HCT116 (cell line): ENCODE measurements at regions not wholly inside any gene's neighbourhood (a gene's known extent, or its start where the extent isn't known, plus 50 kb on each side); places are given as distances from the start of the nearest gene placed in this dataset.

Experiments
- ATAC-seq: fragments of 200-7000 bp; cut with Tn5 transposase; 2 replicates; pipeline ENCODE4 v1.9.1; 2020; ENCODE audit warnings: mild to moderate bottlenecking, moderate library complexity
- BruUV-seq: library from RNA; stranded (reverse); fragments of 400-500 nt; replicated peaks from 2 replicates; lab custom pipeline; 2021; lab: Mats Ljungman, UMichigan
- CTCF ChIA-PET: fragments of 300-600 bp; sonication (Branson Sonifier 250); formaldehyde crosslinking; loops from one replicate; lab custom pipeline; 2021; ENCODE audit warnings: antibody characterized with exemption; lab: Charles Lee
- POLR2A ChIA-PET: fragments of 300-600, 350-600 bp; sonication (Branson Sonifier 250); formaldehyde crosslinking; loops from one replicate; lab custom pipeline; 2021; ENCODE audit warnings: antibody characterized with exemption; lab: Charles Lee
- RAD21 ChIA-PET, 2 experiments: fragments of 300-600 bp; sonication (Branson Sonifier 250); formaldehyde crosslinking; loops; one replicate each; lab custom pipeline; 2023; ENCODE audit warnings: low total read pairs in 2 of 2; ENCODE audit not compliant: uncharacterized antibody in 2 of 2, unreplicated experiment in 2 of 2, low non-redundant PET in 1 of 2; lab: Charles Lee
- DNase-seq: peaks from one replicate; pipeline ENCODE4 v3.0.0-alpha.2; 2010; ENCODE audit warnings: low read depth, low spot score
- H2AFZ ChIP-seq: fragments of 200-600 bp; shearing (Covaris generic), sonication (generic); 2 replicates; pipeline ENCODE4 v1.6.1; 2017; ENCODE audit warnings: low read depth, mixed run types, mixed read lengths, antibody characterized with exemption, low read length; ENCODE audit not compliant: poor library complexity, severe bottlenecking
- H3K27ac ChIP-seq: 2 replicates; pipeline ENCODE4 v1.5.1; 2012; ENCODE audit warnings: low read depth, low read length
- H3K27me3 ChIP-seq: fragments of 200-600 bp; sonication (generic); 2 replicates; pipeline ENCODE4 v1.6.1; 2016; ENCODE audit warnings: mixed run types, low read length, mixed read lengths; ENCODE audit not compliant: insufficient read depth
- H3K36me3 ChIP-seq, 2 experiments: fragments of 200-500 bp in 1 of 2; fragments of 200-600 bp in 1 of 2; sonication (Bioruptor generic) in 1 of 2; sonication (generic) in 1 of 2; 2 replicates each; pipeline versions ENCODE4 v1.5.1 to v1.6.1; 2014 to 2016; ENCODE audit warnings: low read length in 2 of 2, inconsistent platforms in 1 of 2, mixed read lengths in 1 of 2, mixed run types in 1 of 2; ENCODE audit not compliant: insufficient read depth in 2 of 2, control insufficient read depth in 1 of 2
- H3K4me1 ChIP-seq, 2 experiments: fragments of 200-600 bp in 1 of 2; sonication (generic) in 1 of 2; 2 replicates each; pipeline versions ENCODE4 v1.5.1 to v1.6.1; 2012 to 2017; ENCODE audit warnings: low read length in 2 of 2, inconsistent platforms in 1 of 2, mild to moderate bottlenecking in 1 of 2, mixed read lengths in 1 of 2, mixed run types in 1 of 2, moderate library complexity in 1 of 2; ENCODE audit not compliant: insufficient read depth in 2 of 2, control insufficient read depth in 1 of 2
- H3K4me2 ChIP-seq: fragments of 200-600 bp; sonication (generic); 2 replicates; pipeline ENCODE4 v1.6.1; 2017; ENCODE audit warnings: mixed run types, low read length, mixed read lengths
- H3K4me3 ChIP-seq, 2 experiments: fragments of 200-600 bp in 1 of 2; sonication (generic) in 1 of 2; replicated peaks in 1 of 2; 2 replicates each; pipeline ENCODE4 v1.5.1; 2011 to 2016; ENCODE audit warnings: low read length in 2 of 2, control low read depth in 1 of 2, low read depth in 1 of 2, mild to moderate bottlenecking in 1 of 2, mixed read lengths in 1 of 2, mixed run types in 1 of 2
- H3K79me2 ChIP-seq: fragments of 200-600 bp; sonication (generic); 2 replicates; pipeline ENCODE4 v1.6.1; 2017; ENCODE audit warnings: mild to moderate bottlenecking, mixed run types, low read length, moderate library complexity, mixed read lengths; ENCODE audit not compliant: insufficient read depth
- H3K9ac ChIP-seq: fragments of 200-600 bp; sonication (generic); 2 replicates; pipeline ENCODE4 v1.6.1; 2016; ENCODE audit warnings: low read length, mixed read lengths
- H3K9me2 ChIP-seq: fragments of 200-600 bp; sonication (generic), shearing (Covaris generic); 2 replicates; pipeline ENCODE4 v1.6.1; 2017; ENCODE audit warnings: mixed run types, mild to moderate bottlenecking, moderate library complexity; ENCODE audit not compliant: insufficient read depth
- H3K9me3 ChIP-seq, 2 experiments: fragments of 200-500 bp in 1 of 2; fragments of 200-600 bp in 1 of 2; sonication (Bioruptor generic) in 1 of 2; sonication (generic) in 1 of 2; 2 replicates each; pipeline ENCODE4 v1.6.1; 2014 to 2017; ENCODE audit warnings: low read length in 2 of 2, mixed read lengths in 2 of 2, inconsistent platforms in 1 of 2, low read depth in 1 of 2, mild to moderate bottlenecking in 1 of 2, mixed run types in 1 of 2, moderate library complexity in 1 of 2; ENCODE audit not compliant: control insufficient read depth in 1 of 2, insufficient read depth in 1 of 2
- H4K20me1 ChIP-seq: fragments of 200-600 bp; sonication (generic), shearing (Covaris generic); 2 replicates; pipeline ENCODE4 v1.6.1; 2017; ENCODE audit warnings: mixed run types, mild to moderate bottlenecking, moderate library complexity; ENCODE audit not compliant: insufficient read depth
- CEBPB ChIP-seq: IDR thresholded peaks from 2 replicates; pipeline ENCODE4 v1.6.1; 2012; ENCODE audit warnings: low read depth
- ELF1 ChIP-seq: IDR thresholded peaks from 2 replicates; pipeline ENCODE4 v1.6.1; 2012; ENCODE audit warnings: low read depth, borderline replicate concordance
- EZH2phosphoT487 ChIP-seq: fragments of 200-600 bp; IDR thresholded peaks from 2 replicates; pipeline ENCODE4 v1.6.1; 2018; ENCODE audit warnings: antibody characterized with exemption, borderline replicate concordance
- JUND ChIP-seq: IDR thresholded peaks from 2 replicates; pipeline ENCODE4 v1.6.1; 2012
- TCF7L2 ChIP-seq: IDR thresholded peaks from 2 replicates; pipeline ENCODE4 v1.7.0; 2011; ENCODE audit warnings: borderline replicate concordance, inconsistent platforms; ENCODE audit not compliant: insufficient read depth, insufficient read length; ENCODE audit errors: extremely low read depth
- intact Hi-C: fragments of 100-400 bp; cut with micrococcal nuclease; formaldehyde crosslinking; loops from 2 replicates; pipeline ENCODE4 v1.10.0; 2022

DNA sequence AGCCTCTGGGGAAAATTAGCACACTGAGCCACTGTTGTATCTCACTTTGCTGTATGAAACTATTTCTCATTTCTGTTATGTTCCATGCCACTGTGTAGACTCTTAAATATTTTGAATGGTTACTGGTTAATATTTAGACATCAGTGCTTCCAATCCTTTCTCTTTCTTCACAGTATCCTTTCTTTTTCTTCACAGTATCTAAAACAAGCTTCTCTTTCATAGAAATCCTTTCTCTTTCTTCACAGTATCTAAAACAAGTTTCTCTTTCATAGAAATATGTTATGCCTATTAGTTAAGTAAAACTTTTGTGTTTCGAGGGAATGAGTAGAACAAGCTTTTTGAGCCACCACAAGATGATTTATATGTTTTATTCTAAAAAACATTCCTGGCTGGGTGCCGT, 326.8 kb upstream of the KLF12 start:
- ChIA-PET POLR2A (no interaction called here), CTCF (no interaction called here), RAD21 (no interaction called here)
- Histone ChIP-seq H3K36me3 (no peaks in the 10 kb centered on the region), H3K9ac (no peak overlapping the region), H3K4me2 (no peak overlapping the region), H3K27ac (no peak overlapping the region), H3K27me3 (no peaks in the 10 kb centered on the region), H3K4me1 (no peaks in the 10 kb centered on the region), H3K9me3 (no peaks in the 10 kb centered on the region), H3K4me3 (no peak overlapping the region), H3K9me2 (no peaks in the 10 kb centered on the region), H2AFZ (no peak overlapping the region), H4K20me1 (no peaks in the 10 kb centered on the region), H3K79me2 (no peaks in the 10 kb centered on the region)
- DNase-seq (no peak), ATAC-seq (no peak)
- no peak for TF ChIP-seq EZH2phosphoT487
- intact Hi-C loops, result no loop called here
- no TSS peak for BruUV-seq

DNA sequence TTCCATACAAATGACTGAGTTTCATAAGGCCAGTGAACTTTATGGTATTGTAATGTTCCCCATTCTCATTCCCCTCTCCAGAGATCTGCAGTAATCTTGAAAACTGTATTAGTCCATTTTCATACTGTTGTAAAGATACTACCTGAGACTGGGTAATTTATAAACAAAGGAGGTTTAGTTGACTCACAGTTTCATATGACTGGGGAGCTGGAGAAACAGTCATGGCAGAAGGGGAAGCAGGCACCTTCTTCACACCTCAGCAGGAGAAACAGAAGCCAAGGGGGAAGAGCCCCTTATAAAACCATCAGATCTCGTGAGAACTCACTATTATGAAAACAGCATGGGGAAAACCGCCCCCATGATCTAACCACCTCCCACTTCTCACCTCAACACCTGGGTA, 318.7 kb upstream of the KLF12 start:
- no peaks in the 10 kb centered on the region for H3K79me2 ChIP-seq
- DNase-seq (no peak), ATAC-seq (no peak)
- RAD21 ChIA-PET, result no interaction called here
- no peaks in the 10 kb centered on the region for H3K9me2 ChIP-seq
- intact Hi-C loops, result no loop called here
- H3K36me3 ChIP-seq, result no peaks in the 10 kb centered on the region
- H3K4me2 ChIP-seq, result no peak overlapping the region
- no peaks in the 10 kb centered on the region for H4K20me1 ChIP-seq
- no peak overlapping the region for H3K4me3 ChIP-seq
- no peaks in the 10 kb centered on the region for H3K27me3 ChIP-seq
- BruUV-seq, result no TSS peak
- TF ChIP-seq CEBPB (no peak), ELF1 (no peak), TCF7L2 (no peak), JUND (no peak)
- CTCF ChIA-PET, result no interaction called here
- no peak overlapping the region for H2AFZ ChIP-seq
- POLR2A ChIA-PET, result no interaction called here
- no peaks in the 10 kb centered on the region for H3K4me1 ChIP-seq
- no peak overlapping the region for H3K27ac ChIP-seq
- H3K9me3 ChIP-seq, result no peaks in the 10 kb centered on the region
- H3K9ac ChIP-seq, result no peak overlapping the region
